T-helper 1 cell treated with Interleukin-12 subunit alpha and Interleukin-12 subunit beta and Interleukin-4 antibody, amounts not matched to agents 30 μg/mL and 1 μg/mL, for 36 hours (primary cell): ENCODE measurements at regions not wholly inside any gene's neighbourhood (a gene's known extent, or its start where the extent isn't known, plus 50 kb on each side); places are given as distances from the start of the nearest gene placed in this dataset.
"Not testable (repeated sequence)": the region's sequence is repeated elsewhere in the genome, so short reads cannot be mapped to it uniquely, and the experiment has no call there.

ENCODE experiments used
- H3K27ac Mint-ChIP-seq: one replicate; pipeline ENCODE4 v1.8.0; 2021; ENCODE audit warnings: mild to moderate bottlenecking, mixed read lengths
- H3K27me3 Mint-ChIP-seq: one replicate; pipeline ENCODE4 v1.8.0; 2021; ENCODE audit warnings: low read depth, mixed read lengths
- H3K36me3 Mint-ChIP-seq: one replicate; pipeline ENCODE4 v1.8.0; 2021; ENCODE audit warnings: low read depth, mixed read lengths
- H3K4me1 Mint-ChIP-seq: one replicate; pipeline ENCODE4 v1.8.0; 2021; ENCODE audit warnings: low read depth, mixed read lengths
- H3K4me3 Mint-ChIP-seq: one replicate; pipeline ENCODE4 v1.8.0; 2021; ENCODE audit warnings: mild to moderate bottlenecking, moderate library complexity, mixed read lengths
- H3K9me3 Mint-ChIP-seq: one replicate; pipeline ENCODE4 v1.8.0; 2021; ENCODE audit warnings: mixed read lengths

- H3K4me3 Mint-ChIP-seq: no peak overlapping the region
- no peaks in the 10 kb centered on the region for H3K9me3 Mint-ChIP-seq
- no peaks in the 10 kb centered on the region for H3K4me1 Mint-ChIP-seq
- no peak overlapping the region for H3K27ac Mint-ChIP-seq
- H3K27me3 Mint-ChIP-seq: no peaks in the 10 kb centered on the region
- no peaks in the 10 kb centered on the region for H3K36me3 Mint-ChIP-seq
Measured at GRCh38 chr10:130934293-130935127, 377.0 kb downstream of the TCERG1L start.

GRCh38 chr10:130935128-130935439, 376.4 kb downstream of the TCERG1L start:
- no peaks in the 10 kb centered on the region for H3K36me3 Mint-ChIP-seq
- no peak overlapping the region for H3K4me3 Mint-ChIP-seq
- H3K27me3 Mint-ChIP-seq: no peaks in the 10 kb centered on the region
- H3K4me1 Mint-ChIP-seq: no peaks in the 10 kb centered on the region
- no peaks in the 10 kb centered on the region for H3K9me3 Mint-ChIP-seq
- H3K27ac Mint-ChIP-seq: no peak overlapping the region

GRCh38 chr10:130935897-130936550, 375.5 kb downstream of the TCERG1L start:
- H3K36me3 Mint-ChIP-seq: no peaks in the 10 kb centered on the region
- H3K27ac Mint-ChIP-seq: no peak overlapping the region
- no peak overlapping the region for H3K4me3 Mint-ChIP-seq
- H3K27me3 Mint-ChIP-seq: no peaks in the 10 kb centered on the region
- no peaks in the 10 kb centered on the region for H3K4me1 Mint-ChIP-seq
- H3K9me3 Mint-ChIP-seq: no peaks in the 10 kb centered on the region

GRCh38 chr10:130936851-130937250, 374.7 kb downstream of the TCERG1L start:
- Mint-ChIP-seq H3K27ac (no peak overlapping the region), H3K4me3 (no peak overlapping the region), H3K9me3 (no peaks in the 10 kb centered on the region), H3K4me1 (no peaks in the 10 kb centered on the region), H3K27me3 (no peaks in the 10 kb centered on the region), H3K36me3 (no peaks in the 10 kb centered on the region)

GRCh38 chr10:130938051-130938450, 373.5 kb downstream of the TCERG1L start:
- Mint-ChIP-seq H3K36me3 (no peaks in the 10 kb centered on the region), H3K27me3 (no peaks in the 10 kb centered on the region), H3K27ac (no peak overlapping the region), H3K4me3 (no peak overlapping the region), H3K9me3 (no peaks in the 10 kb centered on the region), H3K4me1 (no peaks in the 10 kb centered on the region)

- not testable (repeated sequence) for H3K4me1 Mint-ChIP-seq, H3K4me3 Mint-ChIP-seq, H3K27ac Mint-ChIP-seq, H3K9me3 Mint-ChIP-seq, H3K27me3 Mint-ChIP-seq, H3K36me3 Mint-ChIP-seq
Measured at GRCh38 chr10:130938891-130939290, 372.6 kb downstream of the TCERG1L start.

GRCh38 chr10:130941886-130942285, 369.6 kb downstream of the TCERG1L start:
- H3K9me3 Mint-ChIP-seq: no peaks in the 10 kb centered on the region
- H3K27me3 Mint-ChIP-seq: no peaks in the 10 kb centered on the region
- H3K36me3 Mint-ChIP-seq: no peaks in the 10 kb centered on the region
- no peak overlapping the region for H3K27ac Mint-ChIP-seq
- H3K4me1 Mint-ChIP-seq: no peaks in the 10 kb centered on the region
- no peak overlapping the region for H3K4me3 Mint-ChIP-seq

GRCh38 chr10:130952086-130952485, 359.4 kb downstream of the TCERG1L start:
- no peaks in the 10 kb centered on the region for H3K9me3 Mint-ChIP-seq
- no peak overlapping the region for H3K4me3 Mint-ChIP-seq
- H3K4me1 Mint-ChIP-seq: no peaks in the 10 kb centered on the region
- no peak overlapping the region for H3K27ac Mint-ChIP-seq
- H3K36me3 Mint-ChIP-seq: no peaks in the 10 kb centered on the region
- no peaks in the 10 kb centered on the region for H3K27me3 Mint-ChIP-seq

- H3K9me3 Mint-ChIP-seq: no peaks in the 10 kb centered on the region
- no peak overlapping the region for H3K4me3 Mint-ChIP-seq
Measured at GRCh38 chr10:130954326-130954905, 357.1 kb downstream of the TCERG1L start.

GRCh38 chr10:130956251-130956650, 355.3 kb downstream of the TCERG1L start:
- Mint-ChIP-seq H3K36me3 (no peaks in the 10 kb centered on the region), H3K4me1 (no peaks in the 10 kb centered on the region), H3K27me3 (no peaks in the 10 kb centered on the region), H3K27ac (no peak overlapping the region), H3K9me3 (no peaks in the 10 kb centered on the region), H3K4me3 (no peak overlapping the region)

More at GRCh38 chr10:130954326-130954905, 357.1 kb downstream of the TCERG1L start:
- Mint-ChIP-seq H3K36me3 (no peaks in the 10 kb centered on the region), H3K27me3 (no peaks in the 10 kb centered on the region), H3K27ac (no peak overlapping the region), H3K4me1 (no peaks in the 10 kb centered on the region)

- no peaks in the 10 kb centered on the region for H3K9me3 Mint-ChIP-seq
- no peaks in the 10 kb centered on the region for H3K36me3 Mint-ChIP-seq
- H3K27me3 Mint-ChIP-seq: no peaks in the 10 kb centered on the region
- no peaks in the 10 kb centered on the region for H3K4me1 Mint-ChIP-seq
- H3K4me3 Mint-ChIP-seq: no peak overlapping the region
- no peak overlapping the region for H3K27ac Mint-ChIP-seq
Measured at GRCh38 chr10:130957423-130957822, 354.1 kb downstream of the TCERG1L start.

- no peaks in the 10 kb centered on the region for H3K9me3 Mint-ChIP-seq
- H3K4me3 Mint-ChIP-seq: no peak overlapping the region
- H3K27me3 Mint-ChIP-seq: no peaks in the 10 kb centered on the region
- no peaks in the 10 kb centered on the region for H3K4me1 Mint-ChIP-seq
- no peaks in the 10 kb centered on the region for H3K36me3 Mint-ChIP-seq
- H3K27ac Mint-ChIP-seq: no peak overlapping the region
Measured at GRCh38 chr10:130958003-130958402, 353.5 kb downstream of the TCERG1L start.

- no peaks in the 10 kb centered on the region for H3K27me3 Mint-ChIP-seq
- no peak overlapping the region for H3K27ac Mint-ChIP-seq
- H3K4me1 Mint-ChIP-seq: no peaks in the 10 kb centered on the region
- no peaks in the 10 kb centered on the region for H3K36me3 Mint-ChIP-seq
- no peaks in the 10 kb centered on the region for H3K9me3 Mint-ChIP-seq
- H3K4me3 Mint-ChIP-seq: no peak overlapping the region
Measured at GRCh38 chr10:130958981-130959751, 352.4 kb downstream of the TCERG1L start.

- H3K36me3 Mint-ChIP-seq: no peaks in the 10 kb centered on the region
- H3K27ac Mint-ChIP-seq: no peak overlapping the region
- H3K4me1 Mint-ChIP-seq: no peaks in the 10 kb centered on the region
- H3K9me3 Mint-ChIP-seq: no peaks in the 10 kb centered on the region
- no peaks in the 10 kb centered on the region for H3K27me3 Mint-ChIP-seq
- no peak overlapping the region for H3K4me3 Mint-ChIP-seq
Measured at GRCh38 chr10:130959752-130960195, 351.7 kb downstream of the TCERG1L start.
